Spleen (tissue), 11 donors: ENCODE measurements at regions not wholly inside any gene's neighbourhood (a gene's known extent, or its start where the extent isn't known, plus 50 kb on each side); places are given as distances from the start of the nearest gene placed in this dataset.

Source experiments
- DNase-seq: peaks from one replicate; pipeline ENCODE4 v3.0.0-alpha.2; 2020
- H3K27ac ChIP-seq, 8 donors: fragments of 200-600 bp; sonication (generic) in 7 of 8; 1 replicate in 4 of 8; 2 replicates in 4 of 8; pipeline versions ENCODE4 v1.5.0 to v1.8.0; 2016 to 2021; ENCODE audit warnings: inconsistent platforms in 4 of 8, mild to moderate bottlenecking in 4 of 8, moderate library complexity in 1 of 8
- H3K27me3 ChIP-seq, 7 donors: fragments of 200-600 bp; sonication (generic) in 6 of 7; replicated peaks in 1 of 7; 1 replicate in 4 of 7; 2 replicates in 3 of 7; pipeline versions ENCODE4 v1.5.0 to v1.8.0; 2016 to 2021; ENCODE audit warnings: inconsistent platforms in 3 of 7, mild to moderate bottlenecking in 1 of 7
- H3K36me3 ChIP-seq, 6 donors: fragments of 200-600 bp; sonication (generic) in 5 of 6; 1 replicate in 4 of 6; 2 replicates in 2 of 6; pipeline versions ENCODE4 v1.5.0 to v1.8.0; 2016 to 2021; ENCODE audit warnings: inconsistent platforms in 2 of 6
- H3K4me1 ChIP-seq, 6 donors: fragments of 200-600 bp; sonication (generic) in 5 of 6; 1 replicate in 3 of 6; 2 replicates in 3 of 6; pipeline versions ENCODE4 v1.5.0 to v1.8.0; 2016 to 2021; ENCODE audit warnings: inconsistent platforms in 3 of 6
- H3K4me3 ChIP-seq, 8 donors: fragments of 200-600 bp; sonication (generic) in 7 of 8; 1 replicate in 4 of 8; 2 replicates in 4 of 8; pipeline versions ENCODE4 v1.5.0 to v1.8.0; 2016 to 2021; ENCODE audit warnings: inconsistent platforms in 4 of 8, mild to moderate bottlenecking in 4 of 8, moderate library complexity in 2 of 8
- H3K9me3 ChIP-seq, 8 donors: fragments of 200-600 bp; sonication (generic) in 7 of 8; 1 replicate in 4 of 8; 2 replicates in 4 of 8; pipeline versions ENCODE4 v1.5.0 to v1.8.0; 2016 to 2021; ENCODE audit warnings: inconsistent platforms in 4 of 8
- POLR2A ChIP-seq, 3 donors: fragments of 450-650 bp; IDR thresholded peaks; one replicate each; pipeline ENCODE4 v1.5.1; 2017; ENCODE audit warnings: antibody characterized with exemption in 3 of 3, mild to moderate bottlenecking in 1 of 3
- POLR2AphosphoS5 ChIP-seq, 3 donors: sonication (generic); formaldehyde crosslinking; IDR thresholded peaks; one replicate each; pipeline ENCODE4 v1.5.1; 2017; ENCODE audit warnings: antibody characterized with exemption in 3 of 3
- WGBS, 5 donors: extraction: QIAGEN DNeasy Blood & Tissue Kit in 3 of 5; methylation state at CpG; one replicate each; pipeline versions ENCODE4 v1.1.5 to v1.1.7; 2013 to 2018; 5-methylcytosine and 5-hydroxymethylcytosine counted together
- intact Hi-C: fragments of 100-400 bp; cut with DNase I; formaldehyde crosslinking; loops from one replicate; pipeline ENCODE4 v1.15.0; 2023; ENCODE audit warnings: low total_unique reads
- TF ChIP-seq, protein P1 (sequence below), 11 experiments: fragments of 200-600 bp in 7 of 11; fragments of 450-650 bp in 4 of 11; sonication (generic) in 4 of 11; IDR thresholded peaks in 8 of 11; conservative IDR thresholded peaks in 3 of 11; 1 replicate in 7 of 11; 2 replicates in 4 of 11; pipeline versions ENCODE4 v1.4.0 to v1.8.0; 2016 to 2021; ENCODE audit warnings: antibody characterized with exemption in 11 of 11, inconsistent platforms in 4 of 11, mild to moderate bottlenecking in 1 of 11
- donor health status: healthy with polysubstance abuse.
- donor health status: DM: no; HTN: no; CAD: no; lungs with moderate emphysema.
- donor health status: DM: no; HTN: no; CAD: no.
- donor health status: Bipolar disorder and iron deficiency.
- donor health status: healthy.
- donor health status: DM: no; HTN: no; CAD: no.
- donor health status: DM: yes; HTN: yes; CAD: no.

DNA sequence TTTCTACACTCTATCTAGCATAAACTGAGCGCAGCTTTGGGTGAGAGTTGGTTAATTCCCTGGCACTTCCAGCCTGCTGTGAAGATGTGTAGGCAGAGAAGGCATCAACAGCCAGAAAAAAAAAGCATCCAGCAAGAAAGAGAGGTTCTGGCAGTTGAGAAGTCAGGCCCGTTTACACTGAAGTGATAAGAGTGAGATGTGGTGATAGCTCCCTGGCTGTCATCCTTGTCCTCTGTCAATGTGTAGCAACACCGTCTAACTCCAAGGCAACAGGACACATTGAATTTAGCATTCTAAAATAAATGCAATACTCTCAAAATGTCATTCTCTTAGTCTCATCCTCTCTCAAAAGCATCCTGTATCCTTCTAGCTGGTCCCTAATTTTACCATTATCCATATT is 193.6 kb upstream of the BTBD3 start:
- no peak for DNase-seq
- H3K4me3 ChIP-seq, result no peak overlapping the region
- no peaks in the 10 kb centered on the region for H3K36me3 ChIP-seq
- H3K27me3 ChIP-seq, result no peaks in the 10 kb centered on the region
- H3K9me3 ChIP-seq, result no peaks in the 10 kb centered on the region
- WGBS, 5 donors, result 74 to 86% (median 79%) methylated on average over 3 of the region's 3 CpGs
- TF ChIP-seq, protein P1, sequence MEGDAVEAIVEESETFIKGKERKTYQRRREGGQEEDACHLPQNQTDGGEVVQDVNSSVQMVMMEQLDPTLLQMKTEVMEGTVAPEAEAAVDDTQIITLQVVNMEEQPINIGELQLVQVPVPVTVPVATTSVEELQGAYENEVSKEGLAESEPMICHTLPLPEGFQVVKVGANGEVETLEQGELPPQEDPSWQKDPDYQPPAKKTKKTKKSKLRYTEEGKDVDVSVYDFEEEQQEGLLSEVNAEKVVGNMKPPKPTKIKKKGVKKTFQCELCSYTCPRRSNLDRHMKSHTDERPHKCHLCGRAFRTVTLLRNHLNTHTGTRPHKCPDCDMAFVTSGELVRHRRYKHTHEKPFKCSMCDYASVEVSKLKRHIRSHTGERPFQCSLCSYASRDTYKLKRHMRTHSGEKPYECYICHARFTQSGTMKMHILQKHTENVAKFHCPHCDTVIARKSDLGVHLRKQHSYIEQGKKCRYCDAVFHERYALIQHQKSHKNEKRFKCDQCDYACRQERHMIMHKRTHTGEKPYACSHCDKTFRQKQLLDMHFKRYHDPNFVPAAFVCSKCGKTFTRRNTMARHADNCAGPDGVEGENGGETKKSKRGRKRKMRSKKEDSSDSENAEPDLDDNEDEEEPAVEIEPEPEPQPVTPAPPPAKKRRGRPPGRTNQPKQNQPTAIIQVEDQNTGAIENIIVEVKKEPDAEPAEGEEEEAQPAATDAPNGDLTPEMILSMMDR (IDR thresholded peaks at IDR 0.05 in 8 of 11, conservative IDR thresholded peaks at IDR 0.05 in 3 of 11), result no peak
- TF ChIP-seq POLR2A (IDR thresholded peaks at IDR 0.05) (no peak), POLR2AphosphoS5 (IDR thresholded peaks at IDR 0.05) (no peak)
- H3K27ac ChIP-seq, result no peak overlapping the region
- H3K4me1 ChIP-seq, result no peaks in the 10 kb centered on the region
- intact Hi-C loops, result no loop called here

DNA sequence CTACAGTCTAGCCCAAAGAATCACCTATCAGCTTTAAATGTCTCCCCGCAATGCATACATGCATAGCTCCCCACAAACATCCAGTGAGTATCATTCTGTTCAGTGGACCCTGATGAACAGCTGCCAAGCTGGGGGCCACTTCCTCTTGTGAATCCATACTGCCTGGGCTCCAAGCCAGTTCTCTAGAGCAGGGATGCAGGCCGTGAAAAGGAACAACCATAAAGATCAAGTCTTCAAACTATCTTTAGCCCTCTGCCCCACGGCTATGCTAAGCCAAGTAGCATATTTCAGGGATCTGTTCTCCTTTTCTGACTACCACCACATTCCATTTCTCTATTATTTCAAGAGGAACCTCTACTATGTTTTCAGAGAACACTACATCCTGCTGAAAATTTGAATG is 191.7 kb upstream of the BTBD3 start:
- no peak overlapping the region for H3K4me3 ChIP-seq
- TF ChIP-seq POLR2AphosphoS5 (IDR thresholded peaks at IDR 0.05), result no peak
- TF ChIP-seq, protein P1 (IDR thresholded peaks at IDR 0.05 in 8 of 11, conservative IDR thresholded peaks at IDR 0.05 in 3 of 11), result no peak
- no peak for TF ChIP-seq POLR2A (IDR thresholded peaks at IDR 0.05)
- no peaks in the 10 kb centered on the region for H3K36me3 ChIP-seq
- 15 to 30% (median 27%) methylated on average over 3 of the region's 3 CpGs for WGBS, 5 donors
- intact Hi-C loops, result no loop called here
- DNase-seq, result no peak
- H3K4me1 ChIP-seq, result no peaks in the 10 kb centered on the region
- no peak overlapping the region for H3K27ac ChIP-seq
- H3K9me3 ChIP-seq, result peaks cover 0 to 14% (median 0%) of the 10 kb centered on the region in 8 donors
- H3K27me3 ChIP-seq, result no peaks in the 10 kb centered on the region

DNA sequence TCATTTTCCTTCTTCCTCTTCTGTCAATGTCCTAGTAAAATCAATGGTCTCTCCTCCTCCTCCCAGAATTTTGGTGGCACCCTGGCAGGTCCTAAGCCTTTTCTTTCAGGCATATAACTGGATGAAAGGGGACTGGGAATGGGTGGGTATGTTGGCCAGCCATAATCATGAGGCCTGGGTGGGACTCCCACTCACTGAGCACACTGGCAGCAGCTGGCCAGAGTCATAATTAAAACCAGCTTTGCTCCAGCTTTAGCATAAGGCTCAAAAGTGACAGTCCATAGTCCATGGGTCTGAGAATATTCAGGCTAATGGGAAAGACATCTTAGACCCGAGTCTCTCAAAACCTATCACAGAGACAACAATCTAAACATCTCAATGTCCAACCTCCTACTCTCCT is 190.0 kb upstream of the BTBD3 start:
- no peak for TF ChIP-seq POLR2A (IDR thresholded peaks at IDR 0.05)
- TF ChIP-seq POLR2AphosphoS5 (IDR thresholded peaks at IDR 0.05), result no peak
- TF ChIP-seq, protein P1 (IDR thresholded peaks at IDR 0.05 in 8 of 11, conservative IDR thresholded peaks at IDR 0.05 in 3 of 11), result no peak
- H3K27me3 ChIP-seq, result no peaks in the 10 kb centered on the region
- no peak for DNase-seq
- H3K27ac ChIP-seq, result no peak overlapping the region
- no peaks in the 10 kb centered on the region for H3K36me3 ChIP-seq
- no peak overlapping the region for H3K4me3 ChIP-seq
- H3K9me3 ChIP-seq, result peaks cover 0 to 14% (median 2%) of the 10 kb centered on the region in 8 donors
- intact Hi-C loops, result no loop called here
- 64 to 100% (median 73%) methylated on average over 1 of the region's 1 CpG for WGBS, 5 donors
- H3K4me1 ChIP-seq, result no peaks in the 10 kb centered on the region

DNA sequence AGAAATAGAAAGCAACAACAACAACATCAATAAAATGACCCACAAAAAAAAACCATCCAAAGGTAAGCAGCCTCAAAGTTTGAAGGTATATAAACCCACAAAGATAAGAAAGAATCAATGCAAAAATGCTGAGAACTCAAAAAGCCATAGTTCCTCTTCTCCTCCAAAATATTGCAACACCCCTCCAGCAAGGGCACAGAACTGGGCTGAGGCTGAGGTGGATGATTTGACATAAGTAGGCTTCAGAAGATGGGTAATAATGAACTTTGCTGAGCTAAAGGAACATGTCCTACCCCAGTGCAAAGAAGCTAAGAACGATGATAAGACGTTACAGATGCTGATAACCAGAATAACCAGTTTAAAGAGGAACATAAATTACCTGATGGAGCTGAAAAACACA is 188.8 kb upstream of the BTBD3 start:
- no peak for TF ChIP-seq POLR2AphosphoS5 (IDR thresholded peaks at IDR 0.05)
- no peak for TF ChIP-seq POLR2A (IDR thresholded peaks at IDR 0.05)
- TF ChIP-seq, protein P1 (IDR thresholded peaks at IDR 0.05 in 8 of 11, conservative IDR thresholded peaks at IDR 0.05 in 3 of 11), result no peak
- no peak overlapping the region for H3K4me3 ChIP-seq
- no peaks in the 10 kb centered on the region for H3K36me3 ChIP-seq
- 81 to 90% (median 85%) methylated on average over 2 of the region's 2 CpGs for WGBS, 5 donors
- H3K27ac ChIP-seq, result no peak overlapping the region
- intact Hi-C loops, result no loop called here
- no peaks in the 10 kb centered on the region for H3K27me3 ChIP-seq
- H3K9me3 ChIP-seq, result peaks cover 0 to 14% (median 5%) of the 10 kb centered on the region in 8 donors
- no peaks in the 10 kb centered on the region for H3K4me1 ChIP-seq
- DNase-seq, result no peak
